ENCODE measurements at regions not wholly inside any gene's neighbourhood (a gene's known extent, or its start where the extent isn't known, plus 50 kb on each side); places are given as distances from the start of the nearest gene placed in this dataset.

DNA sequence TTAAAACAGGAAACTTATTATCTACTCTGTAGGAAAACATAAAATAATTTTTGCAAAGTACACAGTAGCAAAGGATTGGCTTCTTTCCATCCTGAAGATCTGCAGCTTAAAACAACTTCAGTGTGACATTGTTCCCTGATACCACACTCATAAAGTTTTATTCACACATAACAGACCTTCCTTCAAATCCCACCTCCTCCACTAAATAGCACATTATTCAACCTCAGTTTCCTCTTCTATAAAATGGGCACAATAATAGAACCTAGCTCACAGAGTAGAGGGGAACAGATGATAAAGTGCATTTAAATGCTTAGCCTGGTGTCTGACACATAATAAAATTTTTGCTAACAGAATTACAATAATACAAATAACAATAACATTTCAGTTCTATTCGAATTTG is 250.4 kb upstream of the RBBP8 start:
- Histone ChIP-seq H3K4me3 (no peak overlapping the region), H3K27me3 (no peaks in the 10 kb centered on the region), H3K4me1 (peaks cover 10 to 19% of the 10 kb centered on the region in 2 donors), H3K9me3 (peaks cover 0 to under 1% of the 10 kb centered on the region in 2 donors), H3K36me3 (no peaks in the 10 kb centered on the region), H3K27ac (peak overlapping the region in 1 of 2 donors; percentile 39)
- TF ChIP-seq, protein P1, sequence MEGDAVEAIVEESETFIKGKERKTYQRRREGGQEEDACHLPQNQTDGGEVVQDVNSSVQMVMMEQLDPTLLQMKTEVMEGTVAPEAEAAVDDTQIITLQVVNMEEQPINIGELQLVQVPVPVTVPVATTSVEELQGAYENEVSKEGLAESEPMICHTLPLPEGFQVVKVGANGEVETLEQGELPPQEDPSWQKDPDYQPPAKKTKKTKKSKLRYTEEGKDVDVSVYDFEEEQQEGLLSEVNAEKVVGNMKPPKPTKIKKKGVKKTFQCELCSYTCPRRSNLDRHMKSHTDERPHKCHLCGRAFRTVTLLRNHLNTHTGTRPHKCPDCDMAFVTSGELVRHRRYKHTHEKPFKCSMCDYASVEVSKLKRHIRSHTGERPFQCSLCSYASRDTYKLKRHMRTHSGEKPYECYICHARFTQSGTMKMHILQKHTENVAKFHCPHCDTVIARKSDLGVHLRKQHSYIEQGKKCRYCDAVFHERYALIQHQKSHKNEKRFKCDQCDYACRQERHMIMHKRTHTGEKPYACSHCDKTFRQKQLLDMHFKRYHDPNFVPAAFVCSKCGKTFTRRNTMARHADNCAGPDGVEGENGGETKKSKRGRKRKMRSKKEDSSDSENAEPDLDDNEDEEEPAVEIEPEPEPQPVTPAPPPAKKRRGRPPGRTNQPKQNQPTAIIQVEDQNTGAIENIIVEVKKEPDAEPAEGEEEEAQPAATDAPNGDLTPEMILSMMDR (IDR thresholded peaks at IDR 0.05), result no peak
- DNase-seq (no peak), ATAC-seq (no peak)
- intact Hi-C loops (cut with DNase I), result no loop called here

DNA sequence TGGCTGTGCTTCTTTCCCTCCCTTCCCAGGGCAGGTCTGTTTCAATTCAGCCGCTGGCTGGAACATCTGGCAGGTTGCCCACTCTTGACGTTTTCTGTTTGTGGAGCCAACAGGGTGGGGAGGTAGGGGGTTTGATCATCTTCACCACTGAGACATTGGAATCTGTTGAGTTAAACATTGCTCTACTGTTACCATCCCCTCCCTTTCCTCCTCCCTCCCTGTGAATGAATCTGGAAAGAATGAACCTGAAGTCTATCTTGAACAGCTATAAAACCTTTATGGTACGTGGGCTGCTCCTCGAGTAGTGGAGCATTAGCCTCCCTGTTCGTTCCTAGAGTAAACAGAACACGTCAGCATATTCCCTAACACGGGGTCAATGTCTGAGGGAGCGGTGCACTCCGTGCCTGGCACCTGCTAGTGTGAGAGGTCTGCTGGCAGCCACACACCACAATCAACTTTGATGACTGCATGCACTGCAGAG is 249.9 kb upstream of the RBBP8 start:
- peak; percentile 85 for ATAC-seq
- Histone ChIP-seq H3K27ac (peak overlapping the region in 1 of 2 donors; percentile 39), H3K27me3 (no peaks in the 10 kb centered on the region), H3K36me3 (no peaks in the 10 kb centered on the region), H3K9me3 (peaks cover 0 to 5% of the 10 kb centered on the region in 2 donors), H3K4me3 (no peak overlapping the region), H3K4me1 (peaks cover 10 to 19% of the 10 kb centered on the region in 2 donors)
- TF ChIP-seq, protein P1 (IDR thresholded peaks at IDR 0.05), result no peak
- peak; percentile 68 to 84 (median 70) for DNase-seq
- intact Hi-C loops (cut with DNase I), result no loop called here

DNA sequence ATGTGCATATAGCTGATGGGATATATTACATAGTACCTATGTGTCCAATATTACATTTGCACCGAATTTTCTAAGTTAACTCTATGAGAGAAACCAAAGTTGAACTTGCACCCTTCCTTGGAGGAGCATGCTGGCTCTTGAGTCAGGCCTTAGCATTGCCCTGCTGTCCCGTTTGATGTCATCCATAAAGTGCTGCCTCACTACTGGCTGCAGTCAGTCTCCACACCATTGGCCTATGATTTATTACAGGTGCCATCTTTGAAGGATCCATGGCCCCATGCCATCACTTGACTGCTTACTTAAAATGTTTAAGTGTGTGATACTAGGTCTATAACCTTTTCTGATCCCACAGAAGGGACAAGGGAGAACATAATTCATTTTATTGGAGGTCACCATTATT is 249.3 kb upstream of the RBBP8 start:
- TF ChIP-seq, protein P1 (IDR thresholded peaks at IDR 0.05), result no peak
- DNase-seq (no peak), ATAC-seq (no peak)
- no peaks in the 10 kb centered on the region for H3K36me3 ChIP-seq
- peaks cover 0 to 5% of the 10 kb centered on the region in 2 donors for H3K9me3 ChIP-seq
- intact Hi-C loops (cut with DNase I), result no loop called here
- H3K27me3 ChIP-seq, result no peaks in the 10 kb centered on the region
- no peak overlapping the region for H3K4me3 ChIP-seq
- no peak overlapping the region for H3K27ac ChIP-seq
- peaks cover 10 to 19% of the 10 kb centered on the region in 2 donors for H3K4me1 ChIP-seq

DNA sequence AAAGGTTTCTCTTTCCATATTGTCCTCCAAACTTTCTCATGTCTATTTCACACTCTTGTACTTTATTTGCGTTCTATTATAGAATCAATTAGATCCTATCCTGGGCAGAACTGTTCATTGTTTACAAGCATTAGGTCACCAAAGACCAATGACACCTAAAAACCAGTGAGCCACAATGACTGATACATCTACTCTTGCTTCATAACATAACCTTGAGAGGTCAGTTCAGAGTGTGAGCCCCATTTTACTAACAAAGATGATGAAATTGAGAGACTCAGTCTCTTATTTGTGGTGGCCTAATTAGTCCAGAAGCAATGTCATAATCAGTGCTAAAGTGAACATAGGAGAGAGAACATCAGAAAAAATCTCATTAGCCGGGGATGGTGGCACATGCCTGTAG is 248.9 kb upstream of the RBBP8 start:
- DNase-seq, result no peak
- Histone ChIP-seq H3K4me1 (peaks cover 10 to 19% of the 10 kb centered on the region in 2 donors), H3K36me3 (no peaks in the 10 kb centered on the region), H3K4me3 (no peak overlapping the region), H3K27ac (no peak overlapping the region), H3K27me3 (no peaks in the 10 kb centered on the region), H3K9me3 (peaks cover 0 to 5% of the 10 kb centered on the region in 2 donors)
- ATAC-seq, result no peak
- intact Hi-C loops (cut with DNase I), result no loop called here
- TF ChIP-seq, protein P1 (IDR thresholded peaks at IDR 0.05), result no peak

DNA sequence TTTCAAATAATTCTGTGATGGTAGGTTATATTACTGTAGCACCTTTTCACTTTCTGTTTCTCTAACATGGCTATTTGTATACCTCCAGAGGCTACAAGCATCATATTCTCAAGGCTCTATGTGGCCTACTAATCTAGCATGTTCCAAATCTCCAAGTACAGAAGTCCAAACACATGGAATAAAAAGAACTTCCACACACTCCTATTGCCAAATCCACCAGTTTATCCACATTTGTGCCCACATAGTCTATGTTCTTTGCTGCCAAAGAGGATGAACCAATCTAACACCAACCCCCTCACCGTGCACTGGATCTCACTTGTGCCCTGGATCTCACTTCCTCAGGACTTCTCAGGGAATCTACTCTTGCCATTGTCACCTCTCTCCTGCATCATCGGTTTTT is 247.3 kb upstream of the RBBP8 start:
- intact Hi-C loops (cut with DNase I), result no loop called here
- no peaks in the 10 kb centered on the region for H3K27me3 ChIP-seq
- TF ChIP-seq, protein P1 (IDR thresholded peaks at IDR 0.05), result no peak
- no peak overlapping the region for H3K4me3 ChIP-seq
- H3K36me3 ChIP-seq, result no peaks in the 10 kb centered on the region
- no peak overlapping the region for H3K27ac ChIP-seq
- ATAC-seq (no peak), DNase-seq (no peak)
- peaks cover 10 to 19% of the 10 kb centered on the region in 2 donors for H3K4me1 ChIP-seq
- H3K9me3 ChIP-seq, result peaks cover 0 to 5% of the 10 kb centered on the region in 2 donors
